ENCODE measurements at regions not wholly inside any gene's neighbourhood (a gene's known extent, or its start where the extent isn't known, plus 50 kb on each side); places are given as distances from the start of the nearest gene placed in this dataset.
A peak's percentile ranks its signal among the peaks of the same experiment; 100 is the strongest.

GRCh38 chr6:121809211-121809610, 373.8 kb downstream of the GJA1 start:
- POLR2A ChIA-PET = no interaction called here
- no peak for ATAC-seq
- Histone ChIP-seq H3K27ac (peak overlapping the region in 1 of 2 experiments; percentile 29; a peak in 1 of 6 replicates), H3K4me1 (no peaks in the 10 kb centered on the region), H3K4me2 (no peak overlapping the region), H3K9me3 (no peaks in the 10 kb centered on the region), H3K4me3 (no peak overlapping the region)
- CTCF ChIA-PET = no interaction called here
- no peak for FAIRE-seq
- 83% methylated on average over 3 of the region's 3 CpGs for WGBS (ENCODE audit: missing lambda C conversion rate)
- TF ChIP-seq SMC3 (IDR thresholded peaks at IDR 0.05) (no peak), SREBF2 (IDR thresholded peaks at IDR 0.05) (no peak), RARB (CRISPR knock-in tag; IDR thresholded peaks at IDR 0.05) (no peak), CHD2 (IDR thresholded peaks at IDR 0.05; ENCODE audit: low read length, partially characterized antibody) (no peak), MYC (IDR thresholded peaks at IDR 0.05; ENCODE audit: borderline replicate concordance, low read length) (no peak), KDM5A (IDR thresholded peaks at IDR 0.05) (no peak), NPAS2 (CRISPR knock-in tag; IDR thresholded peaks at IDR 0.05; ENCODE audit: borderline replicate concordance) (no peak), REST (IDR thresholded peaks at IDR 0.05) (no peak), ATOH8 (CRISPR knock-in tag; IDR thresholded peaks at IDR 0.05; ENCODE audit: low read depth) (no peak), HMGXB4 (CRISPR knock-in tag; IDR thresholded peaks at IDR 0.05; ENCODE audit: borderline replicate concordance) (no peak), ESRRA (IDR thresholded peaks at IDR 0.05; ENCODE audit: borderline replicate concordance, low read length) (no peak), CBX8 (IDR thresholded peaks at IDR 0.05) (no peak)
- no peak for DNase-seq (ENCODE audit: low read depth in 1 of 2, low spot score in 1 of 2)

- H3K4me2 ChIP-seq = no peak overlapping the region
- DNase-seq (ENCODE audit: low read depth in 1 of 2, low spot score in 1 of 2) (no peak), ATAC-seq (no peak), FAIRE-seq (no peak)
- ChIA-PET CTCF (no interaction called here), POLR2A (no interaction called here)
- H3K4me1 ChIP-seq = no peaks in the 10 kb centered on the region
- H3K9me3 ChIP-seq = no peaks in the 10 kb centered on the region
- H3K27ac ChIP-seq = no peak overlapping the region
- H3K4me3 ChIP-seq = no peak overlapping the region
- 75% methylated on average over 7 of the region's 7 CpGs for WGBS (ENCODE audit: missing lambda C conversion rate)
- TF ChIP-seq ZSCAN20 (CRISPR knock-in tag; IDR thresholded peaks at IDR 0.05) (no peak), BCL3 (IDR thresholded peaks at IDR 0.05) (no peak), ELK1 (IDR thresholded peaks at IDR 0.05; ENCODE audit: low read depth, low read length) (no peak), ZC3H11A (IDR thresholded peaks at IDR 0.05) (no peak), JUN (IDR thresholded peaks at IDR 0.05) (no peak), NFE2L2 (conservative IDR thresholded peaks at IDR 0.05; ENCODE audit: low read length) (no peak), SMC3 (IDR thresholded peaks at IDR 0.05) (no peak), CBX8 (IDR thresholded peaks at IDR 0.05) (no peak), BHLHE40 (IDR thresholded peaks at IDR 0.05; ENCODE audit: low read depth, low read length) (no peak), HMGXB4 (CRISPR knock-in tag; IDR thresholded peaks at IDR 0.05; ENCODE audit: borderline replicate concordance) (no peak), TFCP2L1 (CRISPR knock-in tag; IDR thresholded peaks at IDR 0.05) (no peak), FOSL2 (IDR thresholded peaks at IDR 0.05) (no peak), FOSL2 (CRISPR knock-in tag; IDR thresholded peaks at IDR 0.05) (no peak), PBX3 (IDR thresholded peaks at IDR 0.05) (no peak), RFX5 (IDR thresholded peaks at IDR 0.05) (no peak), MAX (IDR thresholded peaks at IDR 0.05) (no peak)
These were observed 374.9 kb downstream of the GJA1 start for GRCh38 chr6:121810158-121811032.

Measured in A549 (cell line).